ENCODE measurements at regions not wholly inside any gene's neighbourhood (a gene's known extent, or its start where the extent isn't known, plus 50 kb on each side); places are given as distances from the start of the nearest gene placed in this dataset.
"Not testable (repeated sequence)": the region's sequence is repeated elsewhere in the genome, so short reads cannot be mapped to it uniquely, and the experiment has no call there.

- DNase-seq, result no peak
Measured at GRCh38 chr9:103407260-103407659, 412.1 kb downstream of the CYLC2 start.

GRCh38 chr9:103410059-103410458 lies 414.9 kb downstream of the CYLC2 start:
- no peak for DNase-seq

- DNase-seq, result no peak
Measured at GRCh38 chr9:103427696-103428095, 432.6 kb downstream of the CYLC2 start.

GRCh38 chr9:103430469-103430868 lies 435.3 kb downstream of the CYLC2 start:
- DNase-seq, result no peak

- DNase-seq, result no peak
Measured at GRCh38 chr9:103431809-103432208, 436.7 kb downstream of the CYLC2 start.

GRCh38 chr9:103444176-103444575 lies 449.0 kb downstream of the CYLC2 start:
- DNase-seq, result no peak

- no peak for DNase-seq
Measured at GRCh38 chr9:103458826-103459225, 463.7 kb downstream of the CYLC2 start.

- DNase-seq, result no peak
Measured at GRCh38 chr9:103471241-103471640, 476.1 kb downstream of the CYLC2 start.

- no peak for DNase-seq
Measured at GRCh38 chr9:103474156-103474555, 479.0 kb downstream of the CYLC2 start.

- DNase-seq, result no peak
Measured at GRCh38 chr9:103483471-103484096, 488.5 kb downstream of the CYLC2 start.

GRCh38 chr9:103485138-103485537 lies 490.0 kb downstream of the CYLC2 start:
- DNase-seq, result no peak

GRCh38 chr9:103514767-103515166 lies 519.6 kb downstream of the CYLC2 start:
- DNase-seq, result no peak

GRCh38 chr9:103522409-103522808 lies 527.3 kb downstream of the CYLC2 start:
- no peak for DNase-seq

- DNase-seq, result no peak
Measured at GRCh38 chr9:103530934-103531333, 535.8 kb downstream of the CYLC2 start.

- DNase-seq, result no peak
Measured at GRCh38 chr9:103533318-103533717, 538.2 kb downstream of the CYLC2 start.

GRCh38 chr9:103537426-103537825 lies 542.3 kb downstream of the CYLC2 start:
- DNase-seq, result no peak

- DNase-seq, result no peak
Measured at GRCh38 chr9:103545260-103545659, 548.8 kb upstream of the SMC2 start.

- DNase-seq, result no peak
Measured at GRCh38 chr9:103552712-103553111, 541.4 kb upstream of the SMC2 start.

- no peak for DNase-seq
Measured at GRCh38 chr9:103574056-103574455, 520.1 kb upstream of the SMC2 start.

GRCh38 chr9:103586721-103587120 lies 507.4 kb upstream of the SMC2 start:
- no peak for DNase-seq

GRCh38 chr9:103601287-103601686 lies 492.8 kb upstream of the SMC2 start:
- no peak for DNase-seq

GRCh38 chr9:103611950-103612349 lies 482.2 kb upstream of the SMC2 start:
- not testable (repeated sequence) for DNase-seq

GRCh38 chr9:103615994-103616393 lies 478.1 kb upstream of the SMC2 start:
- no peak for DNase-seq

- DNase-seq, result no peak
Measured at GRCh38 chr9:103617046-103617445, 477.1 kb upstream of the SMC2 start.
